Memory B cell (primary cell): ENCODE measurements at regions not wholly inside any gene's neighbourhood (a gene's known extent, or its start where the extent isn't known, plus 50 kb on each side); places are given as distances from the start of the nearest gene placed in this dataset.
"Not testable (repeated sequence)": the region's sequence is repeated elsewhere in the genome, so short reads cannot be mapped to it uniquely, and the experiment has no call there.

Experiments used
- ATAC-seq: fragments of 150-1000 bp; cut with Tn5 transposase; 2 replicates; pipeline ENCODE4 v1.10.0; 2021; ENCODE audit warnings: low read depth, mild to moderate bottlenecking, moderate library complexity
- DNase-seq, 2 donors: peaks; one replicate each; pipeline ENCODE4 v3.0.0; 2022; ENCODE audit warnings: low spot score in 2 of 2
- H3K27ac Mint-ChIP-seq: one replicate; pipeline ENCODE4 v1.8.0; 2022; ENCODE audit warnings: mild to moderate bottlenecking, moderate library complexity, mixed read lengths
- H3K27me3 Mint-ChIP-seq: one replicate; pipeline ENCODE4 v1.8.0; 2022; ENCODE audit warnings: mixed read lengths
- H3K36me3 Mint-ChIP-seq: one replicate; pipeline ENCODE4 v1.8.0; 2022; ENCODE audit warnings: mild to moderate bottlenecking, mixed read lengths
- H3K4me1 Mint-ChIP-seq: one replicate; pipeline ENCODE4 v1.8.0; 2022; ENCODE audit warnings: mixed read lengths
- H3K4me3 Mint-ChIP-seq: one replicate; pipeline ENCODE4 v1.8.0; 2022; ENCODE audit warnings: mild to moderate bottlenecking, moderate library complexity, mixed read lengths
- H3K9me3 Mint-ChIP-seq: one replicate; pipeline ENCODE4 v1.8.0; 2022; ENCODE audit warnings: mixed read lengths

DNA sequence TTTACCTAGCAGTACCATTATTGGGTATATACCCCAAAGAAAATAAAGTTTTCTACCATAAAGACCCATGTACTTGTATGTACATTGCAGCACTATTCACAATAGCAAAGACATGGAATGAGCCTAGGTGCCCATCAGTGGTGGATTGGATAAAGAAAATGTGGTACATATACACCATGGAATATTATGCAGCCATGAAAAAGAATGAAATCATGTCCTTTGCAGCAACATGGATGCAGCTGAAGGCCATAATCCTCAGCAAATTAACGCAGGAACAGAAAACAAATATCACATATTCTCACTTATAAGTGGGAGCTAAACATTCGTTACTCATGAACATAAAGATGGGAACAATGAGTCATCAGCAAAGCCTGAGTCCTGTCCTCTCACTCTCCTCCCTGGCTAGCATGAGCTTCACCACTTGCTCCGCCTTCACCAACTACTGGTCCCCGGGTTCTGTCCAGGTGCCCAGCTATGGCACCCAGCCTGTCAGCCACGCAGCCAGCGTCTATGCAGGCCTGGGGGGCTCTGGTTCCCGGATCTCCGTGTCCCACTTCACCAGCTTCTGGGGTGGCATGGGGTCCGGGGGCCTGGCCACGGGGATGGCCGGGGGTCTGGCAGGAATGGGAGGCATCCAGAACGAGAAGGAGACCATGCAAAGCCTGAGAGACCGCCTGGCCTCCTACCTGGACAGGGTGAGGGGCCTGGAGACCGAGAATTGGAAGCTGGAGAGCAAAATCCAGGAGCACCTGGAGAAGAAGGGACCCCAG lies 562.1 kb downstream of the ZNF674 start:
- not testable (repeated sequence) for DNase-seq, H3K27ac Mint-ChIP-seq, H3K4me1 Mint-ChIP-seq, H3K9me3 Mint-ChIP-seq, H3K4me3 Mint-ChIP-seq, H3K27me3 Mint-ChIP-seq, H3K36me3 Mint-ChIP-seq, ATAC-seq

- ATAC-seq = no peak
- no peak overlapping the region for H3K4me3 Mint-ChIP-seq
- H3K4me1 Mint-ChIP-seq = no peaks in the 10 kb centered on the region
Observed at GRCh38 chrX:45980726-45981125, 564.5 kb downstream of the ZNF674 start.

DNA sequence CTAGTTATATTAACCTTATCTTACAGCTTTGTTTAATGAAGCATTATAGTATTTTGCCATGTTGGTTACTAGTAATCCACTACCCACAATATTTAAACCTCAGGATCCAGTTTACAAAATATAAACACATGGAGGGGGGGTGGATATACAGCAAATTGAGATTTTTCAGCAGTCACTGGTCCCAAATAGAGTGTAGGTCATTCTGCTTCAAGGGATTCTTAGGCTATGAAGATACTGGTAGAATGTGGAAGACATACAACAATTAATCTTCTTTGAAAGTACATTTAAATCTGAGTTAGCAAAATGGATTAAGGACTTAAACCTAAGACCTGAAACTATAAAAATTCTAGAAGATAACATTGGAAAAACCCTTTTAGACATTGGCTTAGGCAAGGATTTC lies 569.6 kb downstream of the ZNF674 start:
- Mint-ChIP-seq H3K27ac (no peak overlapping the region), H3K4me1 (no peaks in the 10 kb centered on the region), H3K36me3 (no peaks in the 10 kb centered on the region), H3K9me3 (no peaks in the 10 kb centered on the region), H3K4me3 (no peak overlapping the region), H3K27me3 (peaks cover 9% of the 10 kb centered on the region)
- DNase-seq (no peak), ATAC-seq (no peak)

More at GRCh38 chrX:45980726-45981125, 564.5 kb downstream of the ZNF674 start:
- Mint-ChIP-seq H3K9me3 (peaks cover 1% of the 10 kb centered on the region), H3K36me3 (no peaks in the 10 kb centered on the region), H3K27me3 (peaks cover 9% of the 10 kb centered on the region), H3K27ac (no peak overlapping the region)
- no peak for DNase-seq

GRCh38 chrX:45972636-45973035 lies 572.6 kb downstream of the ZNF674 start:
- Mint-ChIP-seq H3K36me3 (no peaks in the 10 kb centered on the region), H3K4me1 (no peaks in the 10 kb centered on the region), H3K4me3 (no peak overlapping the region), H3K27ac (no peak overlapping the region), H3K9me3 (no peaks in the 10 kb centered on the region), H3K27me3 (peaks cover 8% of the 10 kb centered on the region)
- ATAC-seq (no peak), DNase-seq (no peak)

DNA sequence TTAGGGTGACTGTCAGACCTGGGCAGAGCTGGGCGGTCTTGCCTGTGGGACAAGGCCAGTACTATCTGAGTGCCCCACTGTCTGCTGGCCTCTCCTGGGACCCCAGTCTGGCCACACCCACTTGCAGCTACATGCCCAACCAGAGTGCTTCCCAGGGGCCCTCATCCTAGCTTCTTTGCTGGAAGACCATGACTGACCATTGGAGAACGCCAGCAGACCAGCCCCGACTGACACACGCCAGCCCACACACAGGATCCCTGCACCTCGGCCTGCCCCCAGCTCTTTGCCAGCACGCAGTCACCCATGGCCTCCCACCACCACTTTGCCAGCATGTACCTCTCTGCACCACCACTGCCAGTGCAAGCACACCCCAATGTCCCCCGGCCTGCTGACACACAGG lies 585.7 kb downstream of the ZNF674 start:
- no peaks in the 10 kb centered on the region for H3K4me1 Mint-ChIP-seq
- DNase-seq (no peak), ATAC-seq (no peak)
- H3K9me3 Mint-ChIP-seq = peaks cover 4% of the 10 kb centered on the region
- H3K4me3 Mint-ChIP-seq = no peak overlapping the region
- H3K27ac Mint-ChIP-seq = no peak overlapping the region
- H3K27me3 Mint-ChIP-seq = peaks cover 5% of the 10 kb centered on the region
- H3K36me3 Mint-ChIP-seq = no peaks in the 10 kb centered on the region

DNA sequence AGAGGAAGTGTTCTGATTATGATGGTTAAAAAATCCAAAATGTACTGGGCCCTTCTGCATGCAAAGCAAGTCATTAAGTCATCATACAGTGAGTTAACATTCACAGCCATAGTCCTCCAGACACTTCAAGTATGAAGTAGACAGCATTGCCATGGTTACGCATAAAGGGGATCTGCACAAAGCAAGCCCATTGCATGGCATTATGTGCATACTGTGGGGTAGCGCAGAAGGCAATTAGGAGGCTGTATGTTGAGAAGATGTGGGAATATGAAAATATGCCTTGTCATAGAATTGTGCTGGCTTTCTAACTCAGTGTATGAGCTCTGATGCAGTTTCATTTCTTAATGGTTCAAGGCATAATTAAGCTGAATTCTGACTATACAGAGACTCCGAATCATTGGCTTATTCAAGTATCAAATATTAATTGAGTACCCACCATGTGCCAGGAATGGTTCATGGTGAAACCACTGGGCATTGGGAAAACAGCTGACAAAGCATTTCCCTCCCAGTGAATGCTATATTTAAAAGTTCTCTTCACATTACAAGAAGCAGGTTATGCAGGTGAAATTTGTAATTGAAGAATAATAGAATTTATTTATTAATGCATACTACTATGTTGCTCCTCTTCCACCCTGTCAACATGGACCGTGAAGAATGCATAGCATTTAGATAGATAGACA lies 588.9 kb downstream of the ZNF674 start:
- Mint-ChIP-seq H3K27me3 (peaks cover 5% of the 10 kb centered on the region), H3K27ac (no peak overlapping the region), H3K36me3 (no peaks in the 10 kb centered on the region), H3K9me3 (peaks cover 2% of the 10 kb centered on the region), H3K4me1 (no peaks in the 10 kb centered on the region), H3K4me3 (no peak overlapping the region)
- no peak for DNase-seq
- no peak for ATAC-seq

- DNase-seq (no peak), ATAC-seq (no peak)
- Mint-ChIP-seq H3K9me3 (peaks cover 2% of the 10 kb centered on the region), H3K27me3 (peaks cover 5% of the 10 kb centered on the region), H3K27ac (no peak overlapping the region), H3K36me3 (no peaks in the 10 kb centered on the region), H3K4me1 (no peaks in the 10 kb centered on the region), H3K4me3 (no peak overlapping the region)
Observed at GRCh38 chrX:45955661-45956060, 589.6 kb downstream of the ZNF674 start.

GRCh38 chrX:45954026-45954425 lies 591.2 kb downstream of the ZNF674 start:
- Mint-ChIP-seq H3K4me3 (no peak overlapping the region), H3K4me1 (no peaks in the 10 kb centered on the region), H3K27ac (no peak overlapping the region), H3K36me3 (no peaks in the 10 kb centered on the region), H3K9me3 (peaks cover 2% of the 10 kb centered on the region), H3K27me3 (peaks cover 8% of the 10 kb centered on the region)
- DNase-seq = no peak
- ATAC-seq = no peak

DNA sequence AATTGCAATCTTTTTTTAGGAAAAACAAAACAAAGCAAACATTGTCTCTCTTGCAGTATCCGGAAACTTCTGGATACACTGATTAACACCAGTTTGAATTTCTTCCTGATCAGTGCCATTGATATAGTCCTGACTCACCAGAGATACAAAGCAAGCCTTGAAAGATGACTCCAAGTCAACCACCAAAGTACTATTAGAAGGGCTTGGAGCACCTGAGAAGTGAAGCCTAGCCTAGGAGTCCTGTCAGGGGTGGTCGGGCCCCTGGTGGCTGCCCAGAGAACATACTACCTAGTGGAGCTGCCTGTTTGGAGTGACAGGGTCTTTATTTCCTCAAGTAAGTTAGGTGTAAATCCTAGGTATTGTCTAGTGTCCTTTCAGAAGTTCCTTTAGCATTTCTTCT lies 593.2 kb downstream of the ZNF674 start:
- Mint-ChIP-seq H3K36me3 (no peaks in the 10 kb centered on the region), H3K4me3 (no peak overlapping the region), H3K9me3 (no peaks in the 10 kb centered on the region), H3K4me1 (no peaks in the 10 kb centered on the region), H3K27me3 (peaks cover 3% of the 10 kb centered on the region), H3K27ac (no peak overlapping the region)
- no peak for DNase-seq
- ATAC-seq = no peak

- no peaks in the 10 kb centered on the region for H3K36me3 Mint-ChIP-seq
- DNase-seq = no peak
- H3K27me3 Mint-ChIP-seq = peaks cover 4% of the 10 kb centered on the region
- H3K4me1 Mint-ChIP-seq = no peaks in the 10 kb centered on the region
- no peak overlapping the region for H3K27ac Mint-ChIP-seq
- no peaks in the 10 kb centered on the region for H3K9me3 Mint-ChIP-seq
- ATAC-seq = no peak
- H3K4me3 Mint-ChIP-seq = no peak overlapping the region
Observed at GRCh38 chrX:45935408-45935807, 609.8 kb downstream of the ZNF674 start.

DNA sequence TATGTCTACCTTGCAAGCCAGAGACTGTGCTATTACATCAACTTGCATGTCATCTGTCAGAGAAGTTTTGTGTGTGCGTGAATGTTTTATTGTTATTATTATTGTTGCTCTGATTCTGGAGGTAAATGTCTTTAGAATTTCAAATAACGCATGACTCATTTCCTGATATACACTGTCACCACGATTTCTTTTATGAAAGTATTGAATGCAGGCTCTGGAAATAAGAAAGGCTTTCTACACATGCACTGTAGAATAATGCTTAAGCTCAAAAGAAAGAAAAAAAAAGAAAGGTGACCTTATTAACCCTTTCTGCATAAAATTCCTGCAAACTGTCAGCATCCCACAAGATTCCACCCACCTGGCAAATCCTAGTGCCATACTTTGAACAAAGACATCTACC lies 632.9 kb downstream of the ZNF674 start:
- no peak overlapping the region for H3K27ac Mint-ChIP-seq
- peaks cover 2% of the 10 kb centered on the region for H3K27me3 Mint-ChIP-seq
- H3K4me1 Mint-ChIP-seq = no peaks in the 10 kb centered on the region
- H3K36me3 Mint-ChIP-seq = no peaks in the 10 kb centered on the region
- no peak for ATAC-seq
- DNase-seq = no peak
- no peaks in the 10 kb centered on the region for H3K9me3 Mint-ChIP-seq
- H3K4me3 Mint-ChIP-seq = no peak overlapping the region

- H3K4me1 Mint-ChIP-seq = peaks cover 2% of the 10 kb centered on the region
- ATAC-seq (no peak), DNase-seq (no peak)
- H3K27ac Mint-ChIP-seq = no peak overlapping the region
- no peaks in the 10 kb centered on the region for H3K9me3 Mint-ChIP-seq
- H3K36me3 Mint-ChIP-seq = no peaks in the 10 kb centered on the region
- H3K27me3 Mint-ChIP-seq = peaks cover 2% of the 10 kb centered on the region
- H3K4me3 Mint-ChIP-seq = no peak overlapping the region
Observed at GRCh38 chrX:45907786-45908185, 637.4 kb downstream of the ZNF674 start.

DNA sequence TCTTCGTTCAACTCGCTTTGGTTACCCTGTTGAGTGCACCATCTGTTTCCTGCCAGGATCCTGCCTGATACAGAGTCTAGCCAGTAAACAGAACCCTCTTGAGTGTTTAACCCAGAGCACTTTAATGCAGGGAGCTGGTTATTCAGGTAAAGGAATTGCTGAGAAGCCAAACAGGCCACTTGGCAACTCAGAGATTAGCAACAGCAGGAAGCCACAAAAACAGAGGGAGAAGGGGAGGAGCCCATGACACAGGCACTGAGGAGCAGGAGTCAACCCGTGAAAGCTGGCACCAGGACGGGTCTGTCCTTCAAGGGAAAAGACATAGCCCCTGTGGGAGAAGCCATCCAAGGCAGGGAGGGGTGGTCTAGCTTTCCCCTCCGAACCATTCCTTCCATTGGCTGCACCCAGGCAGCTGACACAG lies 641.4 kb downstream of the ZNF674 start:
- H3K36me3 Mint-ChIP-seq = no peaks in the 10 kb centered on the region
- H3K4me1 Mint-ChIP-seq = peaks cover 2% of the 10 kb centered on the region

GRCh38 chrX:45900766-45901615 lies 644.2 kb downstream of the ZNF674 start:
- Mint-ChIP-seq H3K27ac (no peak overlapping the region), H3K4me3 (no peak overlapping the region), H3K4me1 (peaks cover 2% of the 10 kb centered on the region), H3K36me3 (no peaks in the 10 kb centered on the region), H3K9me3 (no peaks in the 10 kb centered on the region), H3K27me3 (peaks cover 4% of the 10 kb centered on the region)
- ATAC-seq (no peak), DNase-seq (no peak)

More for the DNA sequence above, 641.4 kb downstream of the ZNF674 start:
- Mint-ChIP-seq H3K27me3 (peaks cover 6% of the 10 kb centered on the region), H3K27ac (no peak overlapping the region), H3K4me3 (no peak overlapping the region), H3K9me3 (no peaks in the 10 kb centered on the region)
- ATAC-seq (no peak), DNase-seq (no peak)
